Thyroid gland (tissue), 4 donors: ENCODE measurements at regions not wholly inside any gene's neighbourhood (a gene's known extent, or its start where the extent isn't known, plus 50 kb on each side); places are given as distances from the start of the nearest gene placed in this dataset.

Experiments used
- CTCF ChIP-seq, 6 experiments: fragments of 200-600 bp in 3 of 6; fragments of 450-650 bp in 3 of 6; sonication (generic) in 3 of 6; IDR thresholded peaks; one replicate each; pipeline ENCODE4 v1.5.1; 2016 to 2019; ENCODE audit warnings: antibody characterized with exemption in 6 of 6, mild to moderate bottlenecking in 2 of 6, inconsistent platforms in 1 of 6, moderate library complexity in 1 of 6
- POLR2A ChIP-seq, 2 donors: fragments of 450-650 bp; IDR thresholded peaks; one replicate each; pipeline ENCODE4 v1.6.1; 2017; ENCODE audit warnings: antibody characterized with exemption in 2 of 2, mild to moderate bottlenecking in 2 of 2, moderate library complexity in 1 of 2

GRCh38 chr1:57741521-57741920 is 317.7 kb upstream of the DAB1 start:
- TF ChIP-seq CTCF (IDR thresholded peaks at IDR 0.05) (no peak), POLR2A (IDR thresholded peaks at IDR 0.05) (no peak)
